Neuronal stem cell (in vitro differentiated cells): ENCODE measurements at regions not wholly inside any gene's neighbourhood (a gene's known extent, or its start where the extent isn't known, plus 50 kb on each side); places are given as distances from the start of the nearest gene placed in this dataset.

ENCODE experiments used
- DNase-seq: peaks from one replicate; pipeline ENCODE4 v3.0.0-alpha.2; 2013; ENCODE audit warnings: low spot score
- H2AFZ ChIP-seq: one replicate; pipeline ENCODE4 v1.6.1; 2013; ENCODE audit warnings: mild to moderate bottlenecking, low read length, inconsistent platforms
- H2AK5ac ChIP-seq: 2 replicates; pipeline ENCODE4 v1.6.1; 2013; ENCODE audit warnings: low read depth, mild to moderate bottlenecking, inconsistent platforms, low read length, moderate library complexity, mixed read lengths
- H2BK120ac ChIP-seq: 2 replicates; pipeline ENCODE4 v1.6.1; 2013; ENCODE audit warnings: low read depth, mild to moderate bottlenecking, inconsistent platforms, low read length, moderate library complexity, mixed read lengths
- H2BK12ac ChIP-seq: one replicate; pipeline ENCODE4 v1.6.1; 2013; ENCODE audit warnings: low read length, inconsistent platforms
- H2BK15ac ChIP-seq: 2 replicates; pipeline ENCODE4 v1.6.1; 2013; ENCODE audit warnings: mild to moderate bottlenecking, low read length, inconsistent platforms, mixed read lengths
- H2BK5ac ChIP-seq: one replicate; pipeline ENCODE4 v1.6.1; 2013; ENCODE audit warnings: inconsistent platforms, mild to moderate bottlenecking, low read length, moderate library complexity
- H3K14ac ChIP-seq: one replicate; pipeline ENCODE4 v1.6.1; 2013; ENCODE audit warnings: low read length, inconsistent platforms
- H3K18ac ChIP-seq: 2 replicates; pipeline ENCODE4 v1.6.1; 2013; ENCODE audit warnings: low read length, inconsistent platforms
- H3K23ac ChIP-seq: 2 replicates; pipeline ENCODE4 v1.6.1; 2013; ENCODE audit warnings: low read depth, mild to moderate bottlenecking, mixed read lengths, low read length, inconsistent platforms; ENCODE audit not compliant: poor library complexity
- H3K27ac ChIP-seq: replicated peaks from 3 replicates; pipeline ENCODE4 v1.5.1; 2013; ENCODE audit warnings: low read length, inconsistent platforms
- H3K27me3 ChIP-seq, 3 experiments: 2 replicates each; pipeline ENCODE4 v1.6.1; 2013; ENCODE audit warnings: low read length in 3 of 3, mild to moderate bottlenecking in 2 of 3, inconsistent platforms in 1 of 3, low read depth in 1 of 3, mixed read lengths in 1 of 3, moderate library complexity in 1 of 3; ENCODE audit not compliant: control insufficient read depth in 3 of 3, insufficient read depth in 3 of 3
- H3K36me3 ChIP-seq, 2 donors: replicated peaks in 1 of 2; 2 replicates each; pipeline ENCODE4 v1.6.1; 2013; ENCODE audit warnings: low read length in 2 of 2; ENCODE audit not compliant: control insufficient read depth in 2 of 2, insufficient read depth in 2 of 2
- H3K4ac ChIP-seq: 2 replicates; pipeline ENCODE4 v1.6.1; 2013; ENCODE audit warnings: inconsistent platforms, mild to moderate bottlenecking, low read length, moderate library complexity
- H3K4me1 ChIP-seq, 2 donors: 1 replicate in 1 of 2; 2 replicates in 1 of 2; pipeline ENCODE4 v1.6.1; 2013; ENCODE audit warnings: low read length in 2 of 2, low read depth in 1 of 2; ENCODE audit not compliant: control insufficient read depth in 2 of 2, insufficient read depth in 1 of 2
- H3K4me2 ChIP-seq: one replicate; pipeline ENCODE4 v1.6.1; 2013; ENCODE audit warnings: mild to moderate bottlenecking, low read length, inconsistent platforms; ENCODE audit not compliant: insufficient read depth, poor library complexity, severe bottlenecking
- H3K4me3 ChIP-seq, 2 donors: 2 replicates each; pipeline ENCODE4 v1.5.1; 2013; ENCODE audit warnings: low read length in 2 of 2, mild to moderate bottlenecking in 2 of 2, inconsistent platforms in 1 of 2, moderate library complexity in 1 of 2
- H3K79me1 ChIP-seq: one replicate; pipeline ENCODE4 v1.6.1; 2013; ENCODE audit warnings: low read depth, mild to moderate bottlenecking, inconsistent platforms, low read length, moderate library complexity
- H3K9ac ChIP-seq: one replicate; pipeline ENCODE4 v1.6.1; 2013; ENCODE audit warnings: mild to moderate bottlenecking, low read depth, low read length, inconsistent platforms; ENCODE audit not compliant: poor library complexity
- H3K9me3 ChIP-seq, 2 donors: replicated peaks in 1 of 2; 2 replicates each; pipeline versions ENCODE3 to v1.6.1; 2013; ENCODE audit warnings: low read length in 2 of 2, mild to moderate bottlenecking in 2 of 2, inconsistent platforms in 1 of 2, low read depth in 1 of 2, mixed read lengths in 1 of 2, moderate library complexity in 1 of 2; ENCODE audit not compliant: control insufficient read depth in 2 of 2, insufficient read depth in 1 of 2
- H4K8ac ChIP-seq: one replicate; pipeline ENCODE4 v1.6.1; 2013; ENCODE audit warnings: low read depth, mild to moderate bottlenecking, inconsistent platforms, low read length, moderate library complexity
- H4K91ac ChIP-seq: one replicate; pipeline ENCODE4 v1.6.1; 2013; ENCODE audit warnings: low read length, low read depth, mild to moderate bottlenecking, inconsistent platforms; ENCODE audit not compliant: poor library complexity
- WGBS, 2 donors: extraction: QIAGEN DNeasy Blood & Tissue Kit; methylation state at CpG; one replicate each; pipeline ENCODE4 v1.1.7; 2013; ENCODE audit warnings: missing lambda C conversion rate in 2 of 2, mixed read lengths in 1 of 2; ENCODE audit not compliant: insufficient read length in 2 of 2, insufficient replicate concordance in 1 of 2; ENCODE audit errors: extremely low coverage in 2 of 2; 5-methylcytosine and 5-hydroxymethylcytosine counted together

DNA sequence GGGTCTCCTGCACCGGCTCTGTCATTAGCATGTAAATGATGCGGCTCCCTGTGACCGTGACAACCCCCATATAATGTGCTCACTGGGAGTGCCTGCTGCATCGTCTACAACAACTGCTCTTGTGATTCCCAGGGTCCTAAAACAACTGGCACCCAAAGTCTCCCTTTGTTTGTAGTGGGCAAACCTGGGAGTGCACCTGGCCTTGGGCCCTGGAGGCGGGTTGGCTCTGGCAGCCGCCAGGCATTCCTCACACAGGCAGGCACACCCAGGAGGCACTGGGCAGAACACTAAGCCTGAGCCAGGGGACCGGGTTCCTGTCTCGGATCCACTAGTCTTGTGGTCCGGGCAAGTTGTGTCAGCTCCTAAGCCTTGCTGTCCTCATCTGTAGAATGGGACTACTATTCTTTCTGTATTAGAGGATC, 115.5 kb upstream of the GPR26 start:
- H3K9me3 ChIP-seq: no peaks in the 10 kb centered on the region
- no peak for DNase-seq

DNA sequence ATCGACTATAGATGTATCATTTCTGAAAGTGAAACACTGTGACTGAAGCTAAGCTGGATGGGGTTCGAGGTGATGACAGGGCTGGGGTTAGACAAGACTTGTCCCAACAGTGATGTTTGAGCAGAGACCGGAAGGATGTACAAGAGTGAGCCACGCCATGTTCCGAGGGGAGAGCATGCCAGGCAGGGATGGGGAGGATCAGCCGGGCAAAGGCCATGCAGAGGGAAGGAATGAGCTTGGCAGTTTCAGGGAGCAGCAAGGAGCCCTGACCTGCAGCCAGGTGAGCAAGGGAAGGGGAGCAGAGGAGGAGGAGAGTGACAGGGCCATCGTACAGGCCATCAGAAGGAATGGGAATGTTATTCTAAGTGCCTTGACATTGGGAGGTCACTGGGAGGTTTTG, 114.9 kb upstream of the GPR26 start:
- Histone ChIP-seq H3K4me2 (no peak overlapping the region), H3K4me3 (no peak overlapping the region), H3K36me3 (no peaks in the 10 kb centered on the region), H3K79me1 (no peaks in the 10 kb centered on the region), H4K91ac (no peak overlapping the region), H3K4me1 (peaks cover 0 to 4% of the 10 kb centered on the region in 2 donors), H3K9me3 (no peaks in the 10 kb centered on the region), H3K9ac (no peak overlapping the region), H3K23ac (peak overlapping the region; percentile 18), H3K4ac (no peak overlapping the region), H2BK120ac (no peak overlapping the region), H4K8ac (no peak overlapping the region), H3K27ac (no peak overlapping the region), H2BK15ac (no peak overlapping the region), H2AFZ (no peak overlapping the region), H3K27me3 (no peaks in the 10 kb centered on the region), H3K14ac (no peak overlapping the region), H2BK12ac (no peak overlapping the region), H3K18ac (no peak overlapping the region), H2BK5ac (no peak overlapping the region), H2AK5ac (no peak overlapping the region)
- WGBS, 2 donors: no CpG with 5 or more reads among the region's 7 CpGs
- DNase-seq: no peak

More for the DNA sequence above, 115.5 kb upstream of the GPR26 start:
- H2BK15ac ChIP-seq: no peak overlapping the region
- H4K8ac ChIP-seq: no peak overlapping the region
- no peaks in the 10 kb centered on the region for H3K4me1 ChIP-seq
- H3K79me1 ChIP-seq: no peaks in the 10 kb centered on the region
- H2BK120ac ChIP-seq: no peak overlapping the region
- no peaks in the 10 kb centered on the region for H3K36me3 ChIP-seq
- H2BK5ac ChIP-seq: no peak overlapping the region
- H2AFZ ChIP-seq: no peak overlapping the region
- no peak overlapping the region for H2BK12ac ChIP-seq
- H3K27ac ChIP-seq: no peak overlapping the region
- no peaks in the 10 kb centered on the region for H3K27me3 ChIP-seq
- H3K23ac ChIP-seq: no peak overlapping the region
- H4K91ac ChIP-seq: no peak overlapping the region
- no peak overlapping the region for H3K4me3 ChIP-seq
- H3K18ac ChIP-seq: no peak overlapping the region
- H3K9ac ChIP-seq: no peak overlapping the region
- WGBS, 2 donors: no CpG with 5 or more reads among the region's 9 CpGs
- no peak overlapping the region for H3K4ac ChIP-seq
- H2AK5ac ChIP-seq: no peak overlapping the region
- no peak overlapping the region for H3K4me2 ChIP-seq
- H3K14ac ChIP-seq: no peak overlapping the region

DNA sequence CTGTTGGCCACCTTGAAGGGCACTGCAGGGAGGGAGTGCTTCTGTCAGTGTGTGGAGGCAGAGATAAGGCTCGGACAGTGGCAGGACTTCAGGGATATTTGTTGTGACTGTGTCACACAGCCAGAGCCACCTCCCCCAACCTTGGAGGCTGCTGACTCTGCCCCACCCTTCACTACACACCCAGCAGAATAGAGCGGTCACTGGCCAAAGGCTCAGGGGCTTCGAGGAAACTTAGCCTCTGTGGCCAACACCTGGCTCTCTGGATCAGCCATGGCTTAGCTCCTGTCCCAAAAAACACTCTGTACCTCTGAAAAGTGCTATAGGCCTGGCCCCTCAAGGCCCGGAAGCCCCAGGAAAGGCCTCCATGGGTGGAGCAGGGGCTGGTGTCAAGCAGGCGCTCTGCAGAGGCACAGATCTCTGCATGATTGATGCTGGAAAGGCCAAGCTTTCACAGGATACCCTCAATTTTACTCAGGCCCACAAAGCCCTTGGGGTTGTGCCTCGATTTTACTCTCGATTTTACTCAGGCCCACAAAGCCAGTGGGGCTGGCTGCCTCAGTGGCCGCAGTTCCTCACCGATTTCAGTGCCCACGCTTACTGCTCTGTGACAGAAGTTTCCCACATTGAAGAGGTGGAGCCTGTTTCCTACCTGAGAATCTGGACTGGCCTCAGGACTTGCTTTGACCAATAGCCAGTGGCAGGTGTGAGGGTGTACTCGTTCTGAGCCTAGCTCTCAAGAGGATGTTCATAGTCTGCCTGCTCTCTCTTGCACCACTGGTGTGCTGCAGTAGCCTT, 113.2 kb upstream of the GPR26 start:
- H3K14ac ChIP-seq: peak overlapping the region; percentile 40
- H3K4ac ChIP-seq: no peak overlapping the region
- no peak overlapping the region for H3K4me3 ChIP-seq
- H3K9me3 ChIP-seq: no peaks in the 10 kb centered on the region
- H2BK15ac ChIP-seq: peak overlapping the region; percentile 44
- peak overlapping the region; percentile 40 for H2AK5ac ChIP-seq
- H3K36me3 ChIP-seq: no peaks in the 10 kb centered on the region
- no peak overlapping the region for H2BK5ac ChIP-seq
- no peak overlapping the region for H4K8ac ChIP-seq
- no peak overlapping the region for H4K91ac ChIP-seq
- H3K9ac ChIP-seq: no peak overlapping the region
- H2AFZ ChIP-seq: no peak overlapping the region
- no peak for DNase-seq
- no peak overlapping the region for H2BK120ac ChIP-seq
- no CpG with 5 or more reads among the region's 11 CpGs for WGBS, 2 donors
- no peaks in the 10 kb centered on the region for H3K27me3 ChIP-seq
- H3K4me2 ChIP-seq: no peak overlapping the region
- no peak overlapping the region for H2BK12ac ChIP-seq
- H3K23ac ChIP-seq: peak overlapping the region; percentile 49
- peaks cover 0 to 10% of the 10 kb centered on the region in 2 donors for H3K4me1 ChIP-seq
- H3K79me1 ChIP-seq: no peaks in the 10 kb centered on the region
- peak overlapping the region; percentile 19 for H3K18ac ChIP-seq
- H3K27ac ChIP-seq: no peak overlapping the region

DNA sequence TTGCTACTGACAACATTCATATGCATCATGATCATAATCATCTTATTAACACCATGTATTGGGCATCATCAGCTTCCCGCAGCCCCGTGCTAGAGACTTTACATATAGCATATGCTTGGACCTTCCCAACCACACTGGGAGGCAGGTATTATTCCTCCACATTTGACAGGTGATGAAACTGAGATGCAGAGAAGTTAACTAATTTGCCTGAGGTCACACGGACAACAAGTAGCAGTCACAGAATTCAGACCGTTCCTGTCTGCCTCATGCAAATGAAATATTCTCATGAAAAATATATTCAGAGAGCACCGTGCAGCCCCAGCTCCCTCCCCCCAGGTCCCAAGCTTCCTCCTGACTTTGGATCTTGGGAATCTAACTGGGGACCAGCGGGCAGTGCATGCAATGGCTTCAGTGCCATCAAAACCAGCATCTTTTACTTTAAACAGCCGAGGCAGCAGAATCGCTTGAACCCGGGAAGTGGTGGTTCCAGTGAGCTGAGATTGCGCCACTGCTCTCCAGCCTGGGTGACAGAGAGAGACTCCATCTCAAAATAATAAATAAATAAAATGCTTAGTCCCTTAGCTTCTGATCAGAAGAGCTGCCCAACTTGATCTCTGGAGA, 112.2 kb upstream of the GPR26 start:
- H2BK120ac ChIP-seq: no peak overlapping the region
- no peak overlapping the region for H3K23ac ChIP-seq
- no peak overlapping the region for H4K8ac ChIP-seq
- no peaks in the 10 kb centered on the region for H3K27me3 ChIP-seq
- no peak overlapping the region for H2BK5ac ChIP-seq
- H3K14ac ChIP-seq: no peak overlapping the region
- H3K27ac ChIP-seq: no peak overlapping the region
- H3K79me1 ChIP-seq: no peaks in the 10 kb centered on the region
- H3K4me2 ChIP-seq: no peak overlapping the region
- H3K9me3 ChIP-seq: no peaks in the 10 kb centered on the region
- no peak overlapping the region for H2AK5ac ChIP-seq
- H2BK12ac ChIP-seq: no peak overlapping the region
- no peak overlapping the region for H3K18ac ChIP-seq
- no peak overlapping the region for H2BK15ac ChIP-seq
- H3K9ac ChIP-seq: no peak overlapping the region
- no peak for DNase-seq
- H3K4me3 ChIP-seq: no peak overlapping the region
- H4K91ac ChIP-seq: no peak overlapping the region
- no peak overlapping the region for H2AFZ ChIP-seq
- H3K36me3 ChIP-seq: no peaks in the 10 kb centered on the region
- WGBS, 2 donors: no CpG with 5 or more reads among the region's 10 CpGs
- peaks cover 0 to 10% of the 10 kb centered on the region in 2 donors for H3K4me1 ChIP-seq
- H3K4ac ChIP-seq: no peak overlapping the region
